H1 (cell line): ENCODE measurements at regions not wholly inside any gene's neighbourhood (a gene's known extent, or its start where the extent isn't known, plus 50 kb on each side); places are given as distances from the start of the nearest gene placed in this dataset.

Experiments used
- MAFK ChIP-seq: IDR thresholded peaks from 2 replicates; pipeline ENCODE4 v1.6.1; 2012; ENCODE audit warnings: low read depth, mild to moderate bottlenecking, improper control_type of control experiment, low read length
- SUZ12 ChIP-seq: fragments of 200-600 bp; sonication (generic); IDR thresholded peaks from 2 replicates; pipeline ENCODE4 v1.6.1; 2012; ENCODE audit warnings: mild to moderate bottlenecking, inconsistent platforms, low read length, moderate library complexity, mixed read lengths

- no peak for TF ChIP-seq SUZ12
- no peak for TF ChIP-seq MAFK
- TF ChIP-seq, all 59 proteins: peak for 0
Measured at GRCh38 chr1:57799490-57800115, 375.7 kb upstream of the DAB1 start (continued).
